ENCODE measurements at regions not wholly inside any gene's neighbourhood (a gene's known extent, or its start where the extent isn't known, plus 50 kb on each side); places are given as distances from the start of the nearest gene placed in this dataset.
"Not testable (repeated sequence)": the region's sequence is repeated elsewhere in the genome, so short reads cannot be mapped to it uniquely, and the experiment has no call there.

DNA sequence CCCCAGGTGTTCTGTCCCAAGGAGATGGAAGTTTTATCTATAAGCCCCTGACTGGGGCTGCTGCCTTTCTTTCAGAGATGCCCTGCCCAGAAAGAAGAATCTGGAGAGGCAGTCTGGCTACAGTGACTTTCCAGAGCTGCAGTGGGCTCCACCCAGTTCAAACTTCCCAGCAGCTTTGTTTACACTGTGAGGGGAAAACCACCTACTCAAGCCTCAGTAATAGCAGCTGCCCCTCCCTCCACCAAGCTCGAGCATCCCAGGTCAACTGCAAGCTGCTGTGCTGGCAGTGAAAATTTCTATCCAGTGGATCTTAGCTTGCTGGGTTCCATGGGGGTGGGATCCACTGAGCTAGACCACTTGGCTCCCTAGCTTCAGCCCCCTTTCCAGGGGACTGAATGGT lies 125.0 kb downstream of the TRIM42 start:
- not testable (repeated sequence) for TF ChIP-seq POLR2AphosphoS5 (IDR thresholded peaks at IDR 0.05; ENCODE audit: borderline replicate concordance, low read depth, low read length); EZH2 (IDR thresholded peaks at IDR 0.05); FOXP2 (optimal IDR thresholded peaks at IDR 0.05; ENCODE audit: control extremely low read depth, extremely low read length, insufficient read depth)
